K562 (cell line): ENCODE measurements at regions not wholly inside any gene's neighbourhood (a gene's known extent, or its start where the extent isn't known, plus 50 kb on each side); places are given as distances from the start of the nearest gene placed in this dataset.

Experiments
- ATAC-seq: fragments of 200-7000 bp; cut with Tn5 transposase; 3 replicates; pipeline ENCODE4 v1.9.1; 2020; ENCODE audit warnings: moderate library complexity
- BruUV-seq: library from RNA; stranded (reverse); fragments of 400-500 nt; replicated peaks from 2 replicates; lab custom pipeline; 2021; lab: Mats Ljungman, UMichigan
- CTCF ChIA-PET: fragments of 300-600 bp; formaldehyde crosslinking; extraction: SDS; loops from one replicate; lab custom pipeline; 2021; ENCODE audit warnings: low intra/inter-chr PET ratio; lab: Yijun Ruan, JAX
- POLR2A ChIA-PET: fragments of 300-600, 350-650 bp; sonication (Branson Sonifier 250); formaldehyde crosslinking; extraction: SDS; loops from one replicate; lab custom pipeline; 2021; ENCODE audit warnings: antibody characterized with exemption, inconsistent platforms; lab: Yijun Ruan, JAX
- DNase-seq, 4 experiments: peaks; one replicate each; pipeline versions ENCODE4 v3.0.0 to v3.0.0-alpha.2; 2011 to 2018; ENCODE audit warnings: low spot score in 3 of 4, mixed read lengths in 3 of 4; ENCODE audit errors: extremely low read depth in 1 of 4
- FAIRE-seq: peaks from 2 replicates; lab custom pipeline; 2011; peaks lifted over from hg19 to GRCh38; lab: Jason Lieb, UNC
- H2AFZ ChIP-seq: 2 replicates; pipeline ENCODE4 v1.6.0; 2011; ENCODE audit warnings: low read depth, low read length, control low read depth, inconsistent platforms
- H3K27ac ChIP-seq: fragments of 200-600 bp; 3 replicates; pipeline ENCODE4 v1.8.0; 2011; ENCODE audit warnings: low read depth, mild to moderate bottlenecking, control low read depth, inconsistent platforms, low read length, moderate library complexity, mixed read lengths; ENCODE audit errors: extremely low read depth
- H3K27me3 ChIP-seq, 2 experiments: fragments of 300-600 bp in 1 of 2; 2 replicates in 1 of 2; 3 replicates in 1 of 2; pipeline versions ENCODE4 v1.6.0 to v1.8.0; 2011; ENCODE audit warnings: inconsistent platforms in 2 of 2, low read length in 2 of 2, mild to moderate bottlenecking in 1 of 2, mixed read lengths in 1 of 2, moderate library complexity in 1 of 2; ENCODE audit not compliant: control insufficient read depth in 2 of 2, insufficient read depth in 2 of 2
- H3K36me3 ChIP-seq: fragments of 300-600 bp; 3 replicates; pipeline ENCODE4 v1.8.0; 2011; ENCODE audit warnings: mild to moderate bottlenecking, low read length, inconsistent platforms; ENCODE audit not compliant: control insufficient read depth, insufficient read depth
- H3K4me1 ChIP-seq, 2 experiments: fragments of 200-600 bp in 1 of 2; replicated peaks in 1 of 2; 2 replicates in 1 of 2; 3 replicates in 1 of 2; pipeline versions ENCODE4 v1.5.1 to v1.8.0; 2011; ENCODE audit warnings: inconsistent platforms in 2 of 2, low read length in 2 of 2, mild to moderate bottlenecking in 1 of 2, mixed read lengths in 1 of 2, moderate library complexity in 1 of 2; ENCODE audit not compliant: control insufficient read depth in 2 of 2, insufficient read depth in 2 of 2
- H3K4me2 ChIP-seq: 2 replicates; pipeline ENCODE4 v1.6.1; 2011; ENCODE audit warnings: low read length, control low read depth, inconsistent platforms, mixed read lengths; ENCODE audit not compliant: insufficient read depth
- H3K4me3 ChIP-seq: fragments of 200-600 bp; sonication (generic), shearing (Covaris generic); 2 replicates; pipeline ENCODE4 v1.5.1; 2016; ENCODE audit warnings: control low read depth, inconsistent platforms
- H3K79me2 ChIP-seq: fragments of 200-600 bp; 3 replicates; pipeline ENCODE4 v1.8.0; 2011; ENCODE audit warnings: low read length, inconsistent platforms; ENCODE audit not compliant: control insufficient read depth, insufficient read depth
- H3K9ac ChIP-seq, 2 experiments: 2 replicates each; pipeline versions ENCODE4 v1.6.0 to v1.6.1; 2011; ENCODE audit warnings: low read depth in 2 of 2, low read length in 2 of 2, control low read depth in 1 of 2, inconsistent platforms in 1 of 2, mild to moderate bottlenecking in 1 of 2, mixed read lengths in 1 of 2; ENCODE audit not compliant: insufficient read depth in 1 of 2
- H3K9me1 ChIP-seq: one replicate; pipeline ENCODE4 v1.6.0; 2011; ENCODE audit warnings: inconsistent platforms, mild to moderate bottlenecking, low read length, moderate library complexity; ENCODE audit not compliant: control insufficient read depth, insufficient read depth
- H3K9me3 ChIP-seq: replicated peaks from 2 replicates; pipeline ENCODE4 v1.5.1; 2011; ENCODE audit warnings: low read depth, low read length, inconsistent platforms; ENCODE audit not compliant: control insufficient read depth, insufficient read depth
- H4K20me1 ChIP-seq: replicated peaks from 2 replicates; pipeline ENCODE4 v1.6.1; 2011; ENCODE audit warnings: low read length, inconsistent platforms, mixed read lengths; ENCODE audit not compliant: control insufficient read depth, insufficient read depth
- ARHGAP35 ChIP-seq: fragments of 450-650 bp; IDR thresholded peaks from 2 replicates; pipeline ENCODE4 v1.6.1; 2018; ENCODE audit not compliant: partially characterized antibody
- NEUROD1 ChIP-seq: fragments of 150-350 bp; IDR thresholded peaks from 2 replicates; pipeline ENCODE4 v1.6.1; 2014; ENCODE audit warnings: borderline replicate concordance, low read length, low read depth; ENCODE audit not compliant: partially characterized antibody
- POLR3G ChIP-seq: IDR thresholded peaks from 2 replicates; pipeline ENCODE4 v1.6.1; 2011; ENCODE audit not compliant: insufficient read length, insufficient replicate concordance; ENCODE audit errors: extremely low read depth
- PYGO2 ChIP-seq: fragments of 450-650 bp; IDR thresholded peaks from 2 replicates; pipeline ENCODE4 v1.6.1; 2016; ENCODE audit warnings: mild to moderate bottlenecking, missing genetic modification characterization, moderate library complexity, missing compliant biosample characterization
- TCF3 ChIP-seq: sonication (generic); formaldehyde crosslinking; IDR thresholded peaks from 2 replicates; pipeline ENCODE4 v1.4.0; 2020; ENCODE audit warnings: mild to moderate bottlenecking, missing genetic modification reagents
- ZBTB40 ChIP-seq, 2 experiments: fragments of 450-650 bp in 1 of 2; sonication (generic) in 1 of 2; formaldehyde crosslinking in 1 of 2; IDR thresholded peaks; 2 replicates each; pipeline versions ENCODE4 v1.7.1 to v1.9.0; 2016 to 2022; ENCODE audit warnings: inconsistent platforms in 1 of 2, mild to moderate bottlenecking in 1 of 2, missing genetic modification reagents in 1 of 2
- ZNF253 ChIP-seq: fragments of 250-450 bp; sonication (Bioruptor Pico); conservative IDR thresholded peaks from 2 replicates; pipeline ENCODE4 v1.6.1; 2021; ENCODE audit warnings: mild to moderate bottlenecking
- ZNF764 ChIP-seq: fragments of 250-450 bp; sonication (Bioruptor Pico); IDR thresholded peaks from 2 replicates; pipeline ENCODE4 v1.4.0; 2020; ENCODE audit warnings: low read depth, mild to moderate bottlenecking, moderate library complexity
- WGBS: fragments of 100-300 bp; shearing (Covaris generic); methylation state at CpG from one replicate; pipeline ENCODE4 v1.1.6; 2016; ENCODE audit warnings: low coverage, mixed read lengths; ENCODE audit not compliant: insufficient coverage; ENCODE audit errors: missing lambda C conversion rate; 5-methylcytosine and 5-hydroxymethylcytosine counted together
- in situ Hi-C: fragments of 300-500 bp; cut with MboI; formaldehyde crosslinking; loops from 4 replicates; pipeline ENCODE4 v1.15.0; 2018; ENCODE audit warnings: inconsistent platforms, mixed read lengths
- intact Hi-C: fragments of 100-400 bp; cut with micrococcal nuclease; formaldehyde crosslinking; loops from 2 replicates; pipeline ENCODE4 v1.14.2; 2022

DNA sequence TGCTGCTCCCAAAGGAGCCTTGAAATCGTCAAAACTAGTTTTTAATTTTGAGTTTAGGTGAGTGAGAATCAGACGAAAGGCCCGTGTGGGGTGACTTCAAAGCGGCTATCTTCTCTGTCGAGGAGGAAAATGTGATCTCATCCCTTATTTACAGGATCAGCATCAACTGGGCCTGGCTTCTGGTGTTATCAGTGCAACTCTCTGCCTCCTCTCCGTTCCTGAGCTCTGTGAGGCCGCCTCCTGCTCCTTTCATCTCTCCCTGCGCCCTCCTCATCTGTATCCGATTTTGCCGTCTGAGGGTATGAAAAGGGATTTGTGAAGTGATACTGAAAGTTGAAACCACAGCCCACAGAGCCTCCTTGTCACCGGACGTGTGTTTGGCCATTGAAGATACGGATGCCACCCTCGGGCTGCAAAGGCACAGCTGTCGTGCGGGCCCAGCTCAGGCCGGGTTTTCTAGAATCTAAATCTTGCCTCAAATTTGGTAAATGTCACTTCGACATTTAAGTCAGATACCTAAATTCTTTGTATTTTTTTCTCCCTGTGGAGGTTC lies 408.7 kb upstream of the ADARB2 start:
- BruUV-seq, result no TSS peak
- CTCF ChIA-PET, result no interaction called here

More for the DNA sequence above, 408.7 kb upstream of the ADARB2 start:
- DNase-seq (no peak), ATAC-seq (no peak), FAIRE-seq (no peak)
- POLR2A ChIA-PET, result no interaction called here
- Histone ChIP-seq H3K36me3 (no peaks in the 10 kb centered on the region), H3K27me3 (no peaks in the 10 kb centered on the region), H3K9ac (no peak overlapping the region), H3K9me1 (no peaks in the 10 kb centered on the region), H3K27ac (no peak overlapping the region), H2AFZ (no peak overlapping the region), H4K20me1 (no peaks in the 10 kb centered on the region), H3K9me3 (no peaks in the 10 kb centered on the region), H3K4me3 (no peak overlapping the region), H3K79me2 (no peaks in the 10 kb centered on the region), H3K4me2 (no peak overlapping the region), H3K4me1 (no peaks in the 10 kb centered on the region)
- in situ Hi-C loops, result no loop called here
- under 1% methylated on average over 16 of the region's 18 CpGs for WGBS
- no peak for TF ChIP-seq ARHGAP35
- no peak for TF ChIP-seq PYGO2
- no peak for TF ChIP-seq ZNF253 (CRISPR knock-in tag)
- no peak for TF ChIP-seq ZBTB40 (IDR thresholded peaks at IDR 0.05)
- TF ChIP-seq ZBTB40 (CRISPR knock-in tag; IDR thresholded peaks at IDR 0.05), result no peak
- no peak for TF ChIP-seq POLR3G
- no peak for TF ChIP-seq ZNF764 (CRISPR knock-in tag)
- no peak for TF ChIP-seq TCF3 (CRISPR knock-in tag)
- no peak for TF ChIP-seq NEUROD1
- intact Hi-C loops, result no loop called here
